KBM-7 (cell line): ENCODE measurements at regions not wholly inside any gene's neighbourhood (a gene's known extent, or its start where the extent isn't known, plus 50 kb on each side); places are given as distances from the start of the nearest gene placed in this dataset.
"Not testable (repeated sequence)": the region's sequence is repeated elsewhere in the genome, so short reads cannot be mapped to it uniquely, and the experiment has no call there.

Experiments
- DNase-seq: peaks from one replicate; pipeline ENCODE4 v3.0.0-alpha.2; 2015
- in situ Hi-C: fragments of 300-500 bp; cut with MboI; formaldehyde crosslinking; loops from 2 replicates; pipeline ENCODE4 v1.14.3; 2020; ENCODE audit warnings: low sequenced_read_pairs, low pct_unique_long_range_greater_than_20kb, mixed read lengths

DNA sequence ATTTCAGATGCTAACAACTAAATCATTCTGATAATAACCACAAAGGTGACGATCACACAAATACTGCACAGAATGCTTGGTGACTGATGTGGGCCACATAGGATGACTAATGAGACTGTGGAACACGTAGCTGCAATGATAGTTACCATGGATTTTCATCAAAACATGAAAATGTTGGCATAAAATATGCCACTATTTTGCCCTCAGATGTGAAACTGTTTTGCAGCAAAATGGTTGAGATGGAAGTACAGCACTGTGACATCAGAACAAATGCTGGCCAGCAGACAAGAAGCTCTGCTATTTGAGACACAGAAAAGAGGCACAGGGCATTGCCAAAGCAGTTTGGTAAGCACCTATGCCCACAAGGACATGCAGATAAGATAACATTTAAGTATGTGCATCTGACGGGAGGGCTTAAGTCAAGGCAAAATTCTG is 83.8 kb downstream of the NIBAN1 start:
- in situ Hi-C loops: no loop called here
- no peak for DNase-seq

DNA sequence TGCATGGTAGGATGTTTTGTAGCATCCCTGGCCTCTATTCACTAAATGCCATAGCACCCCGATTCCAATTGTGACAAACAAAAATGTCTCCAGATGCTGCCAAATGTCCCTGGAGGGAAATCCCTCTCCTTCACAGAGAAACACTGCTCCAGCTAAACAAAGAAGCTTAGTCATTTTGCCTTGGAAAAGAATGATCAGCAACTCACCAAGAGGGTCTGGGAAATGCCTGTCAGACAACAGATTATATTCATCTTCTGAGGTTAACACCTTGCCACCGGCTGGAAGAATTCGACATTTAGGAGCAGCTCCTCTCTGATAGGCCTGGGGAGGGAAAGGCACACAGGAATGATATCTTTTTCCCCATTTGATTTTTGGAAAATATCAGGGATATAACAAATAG is 84.4 kb downstream of the NIBAN1 start:
- in situ Hi-C loops: no loop called here
- no peak for DNase-seq

DNA sequence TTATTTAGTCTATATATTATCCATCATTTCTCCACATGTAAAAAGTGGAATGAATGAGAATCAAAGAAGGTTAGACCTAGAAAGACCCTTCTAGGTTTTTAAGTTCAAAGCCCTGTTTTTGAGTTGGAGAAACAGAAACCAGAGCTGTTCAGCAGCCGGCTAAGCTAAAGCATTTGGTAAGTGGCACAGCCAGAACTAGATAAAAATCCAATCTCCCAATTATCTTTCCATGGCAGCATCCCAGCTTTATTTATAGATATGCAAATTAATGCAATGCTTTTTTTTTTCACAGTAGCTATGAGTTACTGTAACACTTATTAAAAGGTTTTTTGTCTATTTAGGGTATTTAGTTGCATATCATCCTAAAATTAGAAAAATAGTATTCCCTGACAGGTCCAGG is 85.1 kb downstream of the NIBAN1 start:
- in situ Hi-C loops: no loop called here
- no peak for DNase-seq

DNA sequence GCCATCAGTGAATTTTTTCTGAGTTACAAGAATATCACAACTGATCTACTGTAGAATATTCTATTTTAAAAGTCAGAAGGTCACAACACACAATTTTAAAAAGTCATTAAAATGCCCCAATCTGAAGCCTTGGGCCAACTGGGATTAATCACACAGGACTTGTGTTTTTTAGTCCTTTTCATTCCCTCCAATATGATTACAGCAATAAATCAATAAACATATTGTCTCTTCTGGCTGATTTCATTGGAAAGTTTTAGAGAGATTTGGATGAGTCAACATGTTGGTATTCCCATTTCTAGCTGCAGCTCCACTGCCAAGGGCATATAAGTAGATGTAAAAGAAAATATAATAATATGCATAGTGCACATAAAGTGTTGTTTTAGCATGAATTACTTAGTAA is 85.8 kb downstream of the NIBAN1 start:
- in situ Hi-C loops: no loop called here
- DNase-seq: no peak

- DNase-seq: no peak
- in situ Hi-C loops: no loop called here
Measured at GRCh38 chr1:184882957-184883815, 91.1 kb downstream of the NIBAN1 start.

DNA sequence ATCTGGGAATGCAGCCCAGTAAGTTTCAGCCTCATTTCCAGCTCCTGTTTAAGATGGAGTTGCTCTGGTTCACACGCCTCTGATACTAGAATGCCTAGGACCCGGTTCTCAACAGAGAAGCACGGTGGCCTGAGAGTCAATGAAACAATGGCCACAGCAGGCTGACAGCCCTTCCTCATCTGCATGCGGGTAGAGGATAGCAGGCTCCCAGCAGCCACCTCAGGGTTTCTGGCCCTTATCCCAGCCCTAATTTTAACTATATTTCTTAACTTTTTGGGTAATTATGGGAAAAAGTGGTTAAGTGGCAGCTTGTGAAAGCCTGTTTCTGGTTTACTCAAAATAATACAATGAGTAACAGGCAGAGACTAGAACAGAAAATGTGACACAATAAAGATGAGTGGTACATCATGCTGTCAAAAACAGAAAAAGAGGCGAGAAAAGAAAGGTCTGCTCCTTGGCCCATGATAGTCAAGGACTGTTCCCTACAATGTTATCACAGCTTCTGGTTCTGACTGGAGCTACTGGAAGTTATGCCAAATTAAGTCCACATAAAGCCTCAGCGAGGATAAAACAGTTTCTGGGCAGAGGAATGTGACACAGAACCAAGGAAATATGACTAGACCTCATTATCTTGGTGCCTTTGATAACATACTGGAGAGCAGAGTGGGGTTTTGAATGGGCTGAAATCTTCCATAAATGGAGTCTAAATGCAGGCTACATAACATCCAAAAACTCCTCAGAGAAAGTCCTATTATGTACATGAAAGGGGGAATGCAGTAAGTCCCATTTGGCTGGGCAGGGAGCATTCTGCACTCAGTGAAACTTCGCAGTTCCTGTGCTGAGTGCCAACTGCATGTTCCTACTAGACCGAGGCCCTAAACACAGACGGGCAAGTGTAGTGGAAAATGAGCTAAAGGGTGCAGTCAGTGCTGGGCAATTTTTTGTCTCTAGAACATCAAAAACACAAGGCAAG is 92.1 kb downstream of the NIBAN1 start:
- in situ Hi-C loops: no loop called here
- DNase-seq: no peak

- DNase-seq: no peak
- in situ Hi-C loops: no loop called here
Measured at GRCh38 chr1:184879876-184880557, 94.3 kb downstream of the NIBAN1 start.

GRCh38 chr1:184878602-184879001 is 95.7 kb downstream of the NIBAN1 start:
- in situ Hi-C loops: no loop called here
- DNase-seq: no peak

DNA sequence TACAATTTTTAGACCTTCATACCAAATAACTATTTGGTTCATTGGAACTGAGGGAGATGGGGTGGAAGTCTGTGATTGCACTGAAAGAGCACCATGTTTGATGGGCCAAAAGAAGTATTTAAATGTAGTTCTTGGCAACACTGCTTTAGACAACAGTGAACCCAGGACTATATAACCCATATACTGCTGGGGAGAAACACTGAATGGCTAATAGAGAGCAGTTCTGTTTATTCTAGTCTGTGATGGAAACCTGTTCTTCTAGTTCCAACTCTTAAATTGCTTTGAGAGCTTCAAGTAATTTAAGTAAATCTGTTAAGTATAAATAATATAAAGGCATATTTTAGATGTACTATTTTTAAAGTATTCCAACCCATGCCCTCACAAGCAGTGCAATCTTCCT is 96.3 kb downstream of the NIBAN1 start:
- in situ Hi-C loops: no loop called here
- no peak for DNase-seq

- in situ Hi-C loops: not testable (repeated sequence)
- DNase-seq: peak; percentile 80
Measured at GRCh38 chr1:184876015-184876414, 98.3 kb downstream of the NIBAN1 start.

- in situ Hi-C loops: no loop called here
Measured at GRCh38 chr1:184875218-184875617, 99.1 kb downstream of the NIBAN1 start.

GRCh38 chr1:184870319-184870718 is 104.0 kb downstream of the NIBAN1 start:
- in situ Hi-C loops: no loop called here
- DNase-seq: no peak

More at GRCh38 chr1:184875218-184875617, 99.1 kb downstream of the NIBAN1 start:
- DNase-seq: no peak

GRCh38 chr1:184867866-184868689 is 106.2 kb downstream of the NIBAN1 start:
- peak; percentile 70 for DNase-seq
- in situ Hi-C loops: no loop called here

GRCh38 chr1:184866991-184867788 is 107.1 kb downstream of the NIBAN1 start:
- in situ Hi-C loops: no loop called here
- peak; percentile 82 for DNase-seq

DNA sequence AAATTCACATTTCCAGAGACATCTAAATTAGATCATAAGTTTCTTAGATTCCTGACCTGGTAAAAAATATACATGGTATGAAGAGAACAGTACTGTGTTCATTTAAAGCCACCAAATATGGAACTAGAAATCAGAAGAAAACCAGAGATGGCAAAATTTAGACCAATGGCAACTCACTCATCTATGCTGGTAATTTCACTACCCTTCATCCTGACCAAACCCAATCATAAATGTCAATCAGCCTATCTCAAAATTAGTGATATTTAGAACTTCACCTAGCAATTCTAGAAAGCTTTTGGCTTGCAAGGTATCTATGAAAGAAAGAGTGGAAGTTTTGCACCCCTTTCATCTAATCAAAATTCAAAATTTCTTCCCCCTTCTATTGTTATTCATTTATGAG is 107.7 kb downstream of the NIBAN1 start:
- in situ Hi-C loops: no loop called here
- no peak for DNase-seq

- DNase-seq: no peak
- in situ Hi-C loops: no loop called here
Measured at GRCh38 chr1:184865831-184866230, 108.5 kb downstream of the NIBAN1 start.

DNA sequence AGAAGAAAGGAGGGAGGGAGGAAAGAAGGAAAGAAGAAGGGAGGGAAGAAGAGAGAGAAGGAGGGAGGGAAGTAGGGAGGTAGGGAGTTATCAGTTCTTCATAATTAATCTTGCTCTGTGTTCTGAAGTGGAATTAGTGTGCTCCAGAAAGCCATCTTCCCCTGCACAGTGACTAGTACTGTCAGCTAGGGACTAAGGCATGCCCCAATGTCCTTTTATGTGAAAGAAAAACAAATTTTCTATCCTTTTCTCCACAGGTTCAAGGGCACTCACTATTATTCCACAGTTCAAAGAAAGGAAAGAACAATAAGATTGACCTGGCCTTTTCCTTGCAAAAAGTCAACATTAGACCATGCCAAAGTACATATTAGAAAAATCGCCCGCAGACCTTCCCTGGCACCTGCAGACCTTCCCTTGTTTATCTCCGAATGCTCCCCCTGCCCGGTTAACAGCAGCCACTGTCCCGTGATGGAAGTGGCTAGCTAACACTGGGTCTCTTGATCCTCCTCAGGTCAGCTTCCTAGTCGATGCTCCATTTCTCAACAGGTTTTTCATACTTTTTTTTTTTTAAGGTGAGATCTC is 107.2 kb upstream of the EDEM3 start:
- no peak for DNase-seq
- in situ Hi-C loops: no loop called here
